ENCODE measurements at regions not wholly inside any gene's neighbourhood (a gene's known extent, or its start where the extent isn't known, plus 50 kb on each side); places are given as distances from the start of the nearest gene placed in this dataset.
A peak's percentile ranks its signal among the peaks of the same experiment; 100 is the strongest.

GRCh38 chr6:139649732-139650131 lies 275.3 kb upstream of the CITED2 start:
- TF ChIP-seq, protein P1, sequence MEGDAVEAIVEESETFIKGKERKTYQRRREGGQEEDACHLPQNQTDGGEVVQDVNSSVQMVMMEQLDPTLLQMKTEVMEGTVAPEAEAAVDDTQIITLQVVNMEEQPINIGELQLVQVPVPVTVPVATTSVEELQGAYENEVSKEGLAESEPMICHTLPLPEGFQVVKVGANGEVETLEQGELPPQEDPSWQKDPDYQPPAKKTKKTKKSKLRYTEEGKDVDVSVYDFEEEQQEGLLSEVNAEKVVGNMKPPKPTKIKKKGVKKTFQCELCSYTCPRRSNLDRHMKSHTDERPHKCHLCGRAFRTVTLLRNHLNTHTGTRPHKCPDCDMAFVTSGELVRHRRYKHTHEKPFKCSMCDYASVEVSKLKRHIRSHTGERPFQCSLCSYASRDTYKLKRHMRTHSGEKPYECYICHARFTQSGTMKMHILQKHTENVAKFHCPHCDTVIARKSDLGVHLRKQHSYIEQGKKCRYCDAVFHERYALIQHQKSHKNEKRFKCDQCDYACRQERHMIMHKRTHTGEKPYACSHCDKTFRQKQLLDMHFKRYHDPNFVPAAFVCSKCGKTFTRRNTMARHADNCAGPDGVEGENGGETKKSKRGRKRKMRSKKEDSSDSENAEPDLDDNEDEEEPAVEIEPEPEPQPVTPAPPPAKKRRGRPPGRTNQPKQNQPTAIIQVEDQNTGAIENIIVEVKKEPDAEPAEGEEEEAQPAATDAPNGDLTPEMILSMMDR (IDR thresholded peaks at IDR 0.05; ENCODE audit: low read depth, low read length) = no peak
- TF ChIP-seq, protein P2, sequence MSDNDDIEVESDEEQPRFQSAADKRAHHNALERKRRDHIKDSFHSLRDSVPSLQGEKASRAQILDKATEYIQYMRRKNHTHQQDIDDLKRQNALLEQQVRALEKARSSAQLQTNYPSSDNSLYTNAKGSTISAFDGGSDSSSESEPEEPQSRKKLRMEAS (IDR thresholded peaks at IDR 0.05; ENCODE audit: low read depth, low read length) = no peak
- TF ChIP-seq POLR2A (IDR thresholded peaks at IDR 0.05; ENCODE audit: extremely low read depth, insufficient read length) = no peak
- TF ChIP-seq MYC (IDR thresholded peaks at IDR 0.05; ENCODE audit: low read depth, low read length) = no peak
- DNase-seq (ENCODE audit: low read depth) = no peak
- no peak overlapping the region for H3K4me3 ChIP-seq (ENCODE audit: low read depth, low read length)

DNA sequence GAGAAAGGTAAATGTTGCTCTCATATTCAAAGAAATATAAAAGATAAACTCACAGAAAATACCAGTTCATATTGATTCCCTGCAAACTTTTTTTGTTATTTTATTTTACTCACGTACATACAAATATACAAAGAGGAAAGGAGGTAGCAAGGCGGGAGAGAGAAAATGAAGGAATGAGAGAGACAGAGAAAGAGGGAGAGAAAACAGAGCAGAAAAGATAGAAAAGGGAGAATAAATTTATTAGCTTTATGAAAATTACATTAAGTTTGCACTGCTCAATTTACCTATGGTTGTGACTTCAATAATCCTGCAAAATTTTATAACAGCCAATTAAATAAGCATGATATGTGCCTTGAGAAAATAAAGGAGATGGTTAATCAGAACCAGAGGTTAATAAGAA lies 274.7 kb upstream of the CITED2 start:
- DNase-seq (ENCODE audit: low read depth) = no peak
- H3K4me3 ChIP-seq (ENCODE audit: low read depth, low read length) = no peak overlapping the region
- no peak for TF ChIP-seq MYC (IDR thresholded peaks at IDR 0.05; ENCODE audit: low read depth, low read length)
- TF ChIP-seq, protein P2 (IDR thresholded peaks at IDR 0.05; ENCODE audit: low read depth, low read length) = no peak
- TF ChIP-seq POLR2A (IDR thresholded peaks at IDR 0.05; ENCODE audit: extremely low read depth, insufficient read length) = no peak
- TF ChIP-seq, protein P1 (IDR thresholded peaks at IDR 0.05; ENCODE audit: low read depth, low read length) = no peak

DNA sequence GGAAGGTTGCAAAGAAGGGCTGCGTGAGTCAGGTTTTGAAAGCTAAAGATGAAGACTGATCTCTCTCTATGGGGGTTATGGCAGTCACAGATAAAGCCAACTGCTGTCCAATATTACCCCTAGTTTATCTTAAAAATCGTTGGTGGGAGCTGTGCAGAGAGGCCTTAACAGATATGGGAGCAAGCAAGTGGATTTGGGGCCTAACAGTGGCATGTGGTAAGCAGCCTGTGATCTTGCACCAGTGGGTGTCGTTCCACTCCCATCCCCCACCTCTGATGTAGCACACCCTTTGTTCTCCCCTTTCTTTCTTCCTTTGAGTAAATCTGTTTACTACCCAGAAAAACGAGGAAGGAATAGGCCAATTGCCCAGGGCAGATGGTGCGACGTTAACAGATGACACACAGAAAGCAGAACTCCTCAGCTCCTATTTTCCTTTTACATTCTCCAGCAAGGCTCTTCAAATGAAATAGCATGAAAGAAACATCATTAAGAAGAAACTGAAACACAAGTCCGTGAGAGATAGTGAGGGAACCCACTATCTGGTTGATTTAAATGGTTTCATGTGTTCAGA lies 274.1 kb upstream of the CITED2 start:
- no peak overlapping the region for H3K4me3 ChIP-seq (ENCODE audit: low read depth, low read length)
- TF ChIP-seq, protein P2 (IDR thresholded peaks at IDR 0.05; ENCODE audit: low read depth, low read length) = no peak
- no peak for TF ChIP-seq POLR2A (IDR thresholded peaks at IDR 0.05; ENCODE audit: extremely low read depth, insufficient read length)
- TF ChIP-seq MYC (IDR thresholded peaks at IDR 0.05; ENCODE audit: low read depth, low read length) = no peak
- TF ChIP-seq, protein P1 (IDR thresholded peaks at IDR 0.05; ENCODE audit: low read depth, low read length) = no peak
- DNase-seq (ENCODE audit: low read depth) = peak; percentile 29

- H3K4me3 ChIP-seq (ENCODE audit: low read depth, low read length) = no peak overlapping the region
- TF ChIP-seq POLR2A (IDR thresholded peaks at IDR 0.05; ENCODE audit: extremely low read depth, insufficient read length) (no peak), MYC (IDR thresholded peaks at IDR 0.05; ENCODE audit: low read depth, low read length) (no peak)
- TF ChIP-seq, protein P2 (IDR thresholded peaks at IDR 0.05; ENCODE audit: low read depth, low read length) = no peak
- TF ChIP-seq, protein P1 (IDR thresholded peaks at IDR 0.05; ENCODE audit: low read depth, low read length) = no peak
- no peak for DNase-seq (ENCODE audit: low read depth)
These were observed 273.4 kb upstream of the CITED2 start for GRCh38 chr6:139647841-139648240.

- H3K4me3 ChIP-seq (ENCODE audit: low read depth, low read length) = no peak overlapping the region
- no peak for TF ChIP-seq MYC (IDR thresholded peaks at IDR 0.05; ENCODE audit: low read depth, low read length)
- TF ChIP-seq, protein P2 (IDR thresholded peaks at IDR 0.05; ENCODE audit: low read depth, low read length) = no peak
- TF ChIP-seq POLR2A (IDR thresholded peaks at IDR 0.05; ENCODE audit: extremely low read depth, insufficient read length) = no peak
- TF ChIP-seq, protein P1 (IDR thresholded peaks at IDR 0.05; ENCODE audit: low read depth, low read length) = no peak
- DNase-seq (ENCODE audit: low read depth) = no peak
These were observed 272.6 kb upstream of the CITED2 start for GRCh38 chr6:139647016-139647415.
